GM23248 (cell line): ENCODE measurements at regions not wholly inside any gene's neighbourhood (a gene's known extent, or its start where the extent isn't known, plus 50 kb on each side); places are given as distances from the start of the nearest gene placed in this dataset.
A peak's percentile ranks its signal among the peaks of the same experiment; 100 is the strongest.

Experiments
- DNase-seq: peaks from one replicate; pipeline ENCODE4 v3.0.0-alpha.2; 2015
- H2AFZ ChIP-seq: fragments of 200-600 bp; sonication (generic); 2 replicates; pipeline ENCODE4 v1.6.1; 2016; ENCODE audit warnings: antibody characterized with exemption
- H3F3A ChIP-seq: fragments of 200-600 bp; sonication (generic); 2 replicates; pipeline ENCODE4 v1.6.1; 2016; ENCODE audit warnings: mild to moderate bottlenecking, antibody characterized with exemption, mixed run types; ENCODE audit not compliant: insufficient read depth
- H3K27ac ChIP-seq: fragments of 200-600 bp; sonication (generic); 2 replicates; pipeline ENCODE4 v1.5.1; 2016; ENCODE audit warnings: mild to moderate bottlenecking
- H3K27me3 ChIP-seq: fragments of 200-600 bp; sonication (generic); replicated peaks from 2 replicates; pipeline ENCODE4 v1.6.1; 2016; ENCODE audit warnings: mild to moderate bottlenecking; ENCODE audit not compliant: insufficient read depth
- H3K36me3 ChIP-seq: fragments of 200-600 bp; sonication (generic); 2 replicates; pipeline ENCODE4 v1.6.1; 2016; ENCODE audit warnings: low read depth, mild to moderate bottlenecking
- H3K4me1 ChIP-seq: fragments of 200-600 bp; sonication (generic); 2 replicates; pipeline ENCODE4 v1.6.1; 2016; ENCODE audit warnings: mild to moderate bottlenecking; ENCODE audit not compliant: insufficient read depth
- H3K4me2 ChIP-seq: fragments of 200-600 bp; sonication (generic); one replicate; pipeline ENCODE4 v1.6.1; 2016; ENCODE audit warnings: mild to moderate bottlenecking; ENCODE audit not compliant: unreplicated experiment
- H3K4me3 ChIP-seq: fragments of 200-600 bp; sonication (generic); 2 replicates; pipeline ENCODE4 v1.5.1; 2016; ENCODE audit warnings: mild to moderate bottlenecking
- H3K79me2 ChIP-seq: fragments of 200-600 bp; sonication (generic); 2 replicates; pipeline ENCODE4 v1.6.1; 2016; ENCODE audit warnings: mild to moderate bottlenecking; ENCODE audit not compliant: insufficient read depth
- H3K9ac ChIP-seq: fragments of 200-600 bp; sonication (generic); 2 replicates; pipeline ENCODE4 v1.6.1; 2016; ENCODE audit warnings: mild to moderate bottlenecking
- H3K9me2 ChIP-seq: fragments of 200-600 bp; sonication (generic); 2 replicates; pipeline ENCODE4 v1.6.1; 2016; ENCODE audit warnings: mixed run types, mild to moderate bottlenecking, moderate library complexity; ENCODE audit not compliant: insufficient read depth
- H3K9me3 ChIP-seq: fragments of 200-600 bp; sonication (generic); one replicate; pipeline ENCODE4 v1.6.1; 2017; ENCODE audit warnings: low read depth
- H4K20me1 ChIP-seq: fragments of 200-600 bp; sonication (generic); 2 replicates; pipeline ENCODE4 v1.6.0; 2016; ENCODE audit not compliant: insufficient read depth
- EZH2 ChIP-seq: fragments of 200-600 bp; sonication (generic); IDR thresholded peaks from 2 replicates; pipeline ENCODE4 v1.6.1; 2018; ENCODE audit warnings: antibody characterized with exemption, mild to moderate bottlenecking; ENCODE audit not compliant: insufficient read depth, poor library complexity, severe bottlenecking
- EZH2phosphoT487 ChIP-seq: fragments of 200-600 bp; sonication (generic); IDR thresholded peaks from 2 replicates; pipeline ENCODE4 v1.6.1; 2018; ENCODE audit warnings: antibody characterized with exemption, moderate library complexity, mild to moderate bottlenecking, low read depth; ENCODE audit not compliant: insufficient read depth
- WGBS, 2 experiments: methylation state at CpG; one replicate each; pipeline ENCODE4 v1.1.6; 2015 to 2017; ENCODE audit warnings: low lambda C conversion rate in 2 of 2, low coverage in 1 of 2; ENCODE audit errors: missing lambda C conversion rate in 2 of 2; 5-methylcytosine and 5-hydroxymethylcytosine counted together
- in situ Hi-C: fragments of 300-500 bp; cut with MboI; formaldehyde crosslinking; loops from 2 replicates; pipeline ENCODE4 v1.15.0; 2020

- H3K79me2 ChIP-seq, result no peaks in the 10 kb centered on the region
- no peaks in the 10 kb centered on the region for H3K27me3 ChIP-seq
- H3K9me3 ChIP-seq, result no peaks in the 10 kb centered on the region
- H3K27ac ChIP-seq, result no peak overlapping the region
- H3K9ac ChIP-seq, result no peak overlapping the region
- no peaks in the 10 kb centered on the region for H4K20me1 ChIP-seq
- peak overlapping the region; percentile 77; the same call in 1 of the 2 replicates for H2AFZ ChIP-seq
- no peak overlapping the region for H3K4me2 ChIP-seq
- no peak overlapping the region for H3K4me3 ChIP-seq
- no peaks in the 10 kb centered on the region for H3K36me3 ChIP-seq
- WGBS, 2 experiments, result 25 to 39% methylated on average over 9 of the region's 9 CpGs
- H3K9me2 ChIP-seq, result no peaks in the 10 kb centered on the region
- in situ Hi-C loops, result no loop called here
- no peak for DNase-seq
- no peak for TF ChIP-seq EZH2phosphoT487
- TF ChIP-seq EZH2, result no peak
- H3K4me1 ChIP-seq, result peaks cover 22% of the 10 kb centered on the region
- H3F3A ChIP-seq, result peaks cover 4% of the 10 kb centered on the region; the same call in 1 of the 2 replicates
These were observed 85.4 kb upstream of the THBS2 start for GRCh38 chr6:169339025-169339424.

- DNase-seq, result peak; percentile 79
- H3F3A ChIP-seq, result peaks cover 4% of the 10 kb centered on the region; the same call in 1 of the 2 replicates
- in situ Hi-C loops, result no loop called here
- H2AFZ ChIP-seq, result peak overlapping the region; percentile 44; the same call in 1 of the 2 replicates
- H3K4me2 ChIP-seq, result peak overlapping the region; percentile 24
- H4K20me1 ChIP-seq, result no peaks in the 10 kb centered on the region
- H3K9ac ChIP-seq, result no peak overlapping the region
- H3K9me3 ChIP-seq, result no peaks in the 10 kb centered on the region
- H3K4me3 ChIP-seq, result no peak overlapping the region
- no peaks in the 10 kb centered on the region for H3K36me3 ChIP-seq
- H3K79me2 ChIP-seq, result no peaks in the 10 kb centered on the region
- WGBS, 2 experiments, result 17 to 19% methylated on average over 11 of the region's 11 CpGs
- no peaks in the 10 kb centered on the region for H3K9me2 ChIP-seq
- H3K4me1 ChIP-seq, result peaks cover 22% of the 10 kb centered on the region
- no peak for TF ChIP-seq EZH2
- no peak for TF ChIP-seq EZH2phosphoT487
- no peak overlapping the region for H3K27ac ChIP-seq
- H3K27me3 ChIP-seq, result no peaks in the 10 kb centered on the region
These were observed 84.3 kb upstream of the THBS2 start for GRCh38 chr6:169337886-169338445.

GRCh38 chr6:169335301-169335700, 81.7 kb upstream of the THBS2 start:
- Histone ChIP-seq H4K20me1 (no peaks in the 10 kb centered on the region), H3K27me3 (no peaks in the 10 kb centered on the region), H3K9me3 (no peaks in the 10 kb centered on the region), H3K79me2 (no peaks in the 10 kb centered on the region), H3K4me2 (no peak overlapping the region), H3K27ac (no peak overlapping the region), H2AFZ (no peak overlapping the region), H3K9ac (no peak overlapping the region), H3K4me1 (peaks cover 20% of the 10 kb centered on the region), H3K36me3 (no peaks in the 10 kb centered on the region), H3K9me2 (no peaks in the 10 kb centered on the region), H3K4me3 (no peak overlapping the region), H3F3A (peaks cover 4% of the 10 kb centered on the region; the same call in 1 of the 2 replicates)
- in situ Hi-C loops, result no loop called here
- WGBS, 2 experiments, result 88% methylated on average over 4 of the region's 4 CpGs
- TF ChIP-seq EZH2 (no peak), EZH2phosphoT487 (no peak)
- DNase-seq, result no peak

- Histone ChIP-seq H3K27ac (no peak overlapping the region), H3K4me2 (no peak overlapping the region), H3K9me3 (no peaks in the 10 kb centered on the region), H3K9ac (no peak overlapping the region), H4K20me1 (no peaks in the 10 kb centered on the region), H3K36me3 (no peaks in the 10 kb centered on the region), H2AFZ (no peak overlapping the region), H3F3A (peaks cover 9% of the 10 kb centered on the region; the same call in 1 of the 2 replicates), H3K9me2 (no peaks in the 10 kb centered on the region), H3K79me2 (no peaks in the 10 kb centered on the region), H3K4me1 (peaks cover 4% of the 10 kb centered on the region; the same call in 1 of the 2 replicates), H3K27me3 (no peaks in the 10 kb centered on the region), H3K4me3 (no peak overlapping the region)
- 56 to 60% methylated on average over 10 of the region's 10 CpGs for WGBS, 2 experiments
- TF ChIP-seq EZH2, result no peak
- no peak for TF ChIP-seq EZH2phosphoT487
- no peak for DNase-seq
- in situ Hi-C loops, result no loop called here
These were observed 78.6 kb upstream of the THBS2 start for GRCh38 chr6:169332250-169332649.
